ENCODE measurements at regions not wholly inside any gene's neighbourhood (a gene's known extent, or its start where the extent isn't known, plus 50 kb on each side); places are given as distances from the start of the nearest gene placed in this dataset.

DNA sequence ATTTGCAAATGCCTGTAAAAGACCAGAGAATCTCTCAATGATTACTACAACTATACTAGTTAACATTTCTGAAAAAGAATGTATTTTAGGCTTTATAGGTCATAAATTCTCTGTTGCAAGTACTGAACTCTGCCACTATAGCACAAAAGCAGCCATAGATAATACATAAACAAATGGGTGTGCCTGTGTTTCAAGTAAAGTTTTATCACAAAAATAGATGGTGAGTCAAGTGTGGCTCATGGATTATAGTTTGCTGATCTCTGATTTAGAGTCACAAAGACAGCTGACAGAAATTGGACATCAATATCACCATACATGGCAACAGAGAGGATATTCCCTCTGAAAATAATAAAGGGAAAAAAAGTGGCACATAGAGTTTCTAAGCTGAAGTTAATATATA is 68.1 kb downstream of the FSCB start:
- Histone ChIP-seq H3K27ac (no peak overlapping the region), H3K27me3 (no peaks in the 10 kb centered on the region), H3K9me3 (no peaks in the 10 kb centered on the region), H3K4me1 (no peaks in the 10 kb centered on the region), H3K4me3 (no peak overlapping the region), H3K36me3 (no peaks in the 10 kb centered on the region)
- TF ChIP-seq POLR2A (IDR thresholded peaks at IDR 0.05), result no peak
- peak in 2 of 6 experiments; percentile 7 to 10 for TF ChIP-seq CTCF (IDR thresholded peaks at IDR 0.05)
- no peak for DNase-seq

GRCh38 chr14:44438221-44438620 is 68.9 kb downstream of the FSCB start:
- Histone ChIP-seq H3K4me1 (no peaks in the 10 kb centered on the region), H3K9me3 (no peaks in the 10 kb centered on the region), H3K27ac (no peak overlapping the region), H3K27me3 (no peaks in the 10 kb centered on the region), H3K36me3 (no peaks in the 10 kb centered on the region), H3K4me3 (no peak overlapping the region)
- TF ChIP-seq POLR2A (IDR thresholded peaks at IDR 0.05) (no peak), CTCF (IDR thresholded peaks at IDR 0.05) (no peak)
- no peak for DNase-seq

- Histone ChIP-seq H3K27me3 (no peaks in the 10 kb centered on the region), H3K9me3 (no peaks in the 10 kb centered on the region), H3K4me1 (no peaks in the 10 kb centered on the region), H3K4me3 (no peak overlapping the region), H3K27ac (no peak overlapping the region), H3K36me3 (no peaks in the 10 kb centered on the region)
- DNase-seq, result no peak
- TF ChIP-seq CTCF (IDR thresholded peaks at IDR 0.05) (no peak), POLR2A (IDR thresholded peaks at IDR 0.05) (no peak)
These were observed 70.6 kb downstream of the FSCB start for GRCh38 chr14:44436458-44436857.

- DNase-seq, result no peak
- Histone ChIP-seq H3K27me3 (no peaks in the 10 kb centered on the region), H3K27ac (peak overlapping the region in 1 of 4 donors; percentile 50), H3K9me3 (no peaks in the 10 kb centered on the region), H3K36me3 (no peaks in the 10 kb centered on the region), H3K4me3 (no peak overlapping the region), H3K4me1 (no peaks in the 10 kb centered on the region)
- TF ChIP-seq CTCF (IDR thresholded peaks at IDR 0.05) (no peak), POLR2A (IDR thresholded peaks at IDR 0.05) (no peak)
These were observed 78.7 kb downstream of the FSCB start for GRCh38 chr14:44428231-44428945.

GRCh38 chr14:44422699-44423098 is 84.4 kb downstream of the FSCB start:
- Histone ChIP-seq H3K4me1 (no peaks in the 10 kb centered on the region), H3K4me3 (no peak overlapping the region), H3K36me3 (no peaks in the 10 kb centered on the region), H3K9me3 (no peaks in the 10 kb centered on the region), H3K27ac (no peak overlapping the region), H3K27me3 (no peaks in the 10 kb centered on the region)
- DNase-seq, result no peak
- TF ChIP-seq POLR2A (IDR thresholded peaks at IDR 0.05), result no peak
- no peak for TF ChIP-seq CTCF (IDR thresholded peaks at IDR 0.05)
